ENCODE measurements at regions not wholly inside any gene's neighbourhood (a gene's known extent, or its start where the extent isn't known, plus 50 kb on each side); places are given as distances from the start of the nearest gene placed in this dataset.

- Histone ChIP-seq H3K9ac (ENCODE audit: insufficient read depth in 1 of 2, low read depth in 2 of 2, low read length in 2 of 2) (no peak overlapping the region), H4K20me1 (replicated peaks; ENCODE audit: control insufficient read depth, insufficient read depth, low read length) (no peaks in the 10 kb centered on the region), H3K79me2 (ENCODE audit: control insufficient read depth, insufficient read depth, low read length) (no peaks in the 10 kb centered on the region), H3K4me1 (replicated peaks in 1 of 2; ENCODE audit: control insufficient read depth in 2 of 2, insufficient read depth in 2 of 2, low read length in 2 of 2) (no peaks in the 10 kb centered on the region), H3K27me3 (ENCODE audit: control insufficient read depth in 2 of 2, insufficient read depth in 2 of 2, low read length in 2 of 2) (no peaks in the 10 kb centered on the region), H3K36me3 (ENCODE audit: control insufficient read depth, insufficient read depth, low read length) (no peaks in the 10 kb centered on the region), H3K9me3 (replicated peaks; ENCODE audit: control insufficient read depth, insufficient read depth, low read depth, low read length) (no peaks in the 10 kb centered on the region; the same call in 1 of the 2 replicates), H3K27ac (ENCODE audit: extremely low read depth, low read depth, low read length) (no peak overlapping the region), H3K4me3 (no peak overlapping the region), H3K9me1 (ENCODE audit: control insufficient read depth, insufficient read depth, low read length) (no peaks in the 10 kb centered on the region), H3K4me2 (ENCODE audit: insufficient read depth, low read length) (no peak overlapping the region), H2AFZ (ENCODE audit: low read depth, low read length) (no peak overlapping the region)
- ChIA-PET POLR2A (no interaction called here), CTCF (ENCODE audit: low intra/inter-chr PET ratio) (no interaction called here)
- no peak for FAIRE-seq
- TF ChIP-seq ETS2 (tag; IDR thresholded peaks at IDR 0.05; ENCODE audit: borderline replicate concordance, poor library complexity, severe bottlenecking), result no peak
- no TSS peak for BruUV-seq (replicated peaks)
- WGBS (ENCODE audit: insufficient coverage, low coverage, missing lambda C conversion rate), result 0% methylated on average over 3 of the region's 3 CpGs
- DNase-seq (ENCODE audit: extremely low read depth in 1 of 4, low spot score in 3 of 4), result no peak
- intact Hi-C loops (cut with micrococcal nuclease) (no loop called here), in situ Hi-C loops (cut with MboI) (no loop called here)
- no peak for ATAC-seq
Measured at GRCh38 chr4:130668859-130669258, 1572.9 kb downstream of the C4orf33 start.

GRCh38 chr4:130675266-130675665 lies 1579.3 kb downstream of the C4orf33 start:
- FAIRE-seq, result no peak
- intact Hi-C loops (cut with micrococcal nuclease) (no loop called here), in situ Hi-C loops (cut with MboI) (loop anchor here (25.0 kb wide), 1 partner anchor 1313 kb away; no protein-coding TSS in a partner anchor)
- ChIA-PET POLR2A (no interaction called here), CTCF (ENCODE audit: low intra/inter-chr PET ratio) (no interaction called here)
- no peaks in the 10 kb centered on the region for H4K20me1 ChIP-seq (replicated peaks; ENCODE audit: control insufficient read depth, insufficient read depth, low read length)
- ATAC-seq, result no peak
- no peak for DNase-seq (ENCODE audit: extremely low read depth in 1 of 4, low spot score in 3 of 4)
- no peaks in the 10 kb centered on the region for H3K79me2 ChIP-seq (ENCODE audit: control insufficient read depth, insufficient read depth, low read length)
- H3K9me1 ChIP-seq (ENCODE audit: control insufficient read depth, insufficient read depth, low read length), result no peaks in the 10 kb centered on the region
- no peak overlapping the region for H3K27ac ChIP-seq (ENCODE audit: extremely low read depth, low read depth, low read length)
- H3K4me1 ChIP-seq (replicated peaks in 1 of 2; ENCODE audit: control insufficient read depth in 2 of 2, insufficient read depth in 2 of 2, low read length in 2 of 2), result no peaks in the 10 kb centered on the region
- no peaks in the 10 kb centered on the region for H3K36me3 ChIP-seq (ENCODE audit: control insufficient read depth, insufficient read depth, low read length)
- no peak overlapping the region for H3K9ac ChIP-seq (ENCODE audit: insufficient read depth in 1 of 2, low read depth in 2 of 2, low read length in 2 of 2)
- H3K27me3 ChIP-seq (ENCODE audit: control insufficient read depth in 2 of 2, insufficient read depth in 2 of 2, low read length in 2 of 2), result no peaks in the 10 kb centered on the region
- H3K4me3 ChIP-seq, result no peak overlapping the region
- no peaks in the 10 kb centered on the region for H3K9me3 ChIP-seq (replicated peaks; ENCODE audit: control insufficient read depth, insufficient read depth, low read depth, low read length)
- H3K4me2 ChIP-seq (ENCODE audit: insufficient read depth, low read length), result no peak overlapping the region
- WGBS (ENCODE audit: insufficient coverage, low coverage, missing lambda C conversion rate), result 0% methylated on average over 2 of the region's 2 CpGs
- no peak overlapping the region for H2AFZ ChIP-seq (ENCODE audit: low read depth, low read length)
- no TSS peak for BruUV-seq (replicated peaks)
- TF ChIP-seq ZNF655 (CRISPR knock-in tag; IDR thresholded peaks at IDR 0.05) (no peak), JUN (IDR thresholded peaks at IDR 0.05; ENCODE audit: borderline replicate concordance, low read depth, low read length) (no peak), JUN (CRISPR knock-in tag; IDR thresholded peaks at IDR 0.05; ENCODE audit: borderline replicate concordance) (no peak), JUND (IDR thresholded peaks at IDR 0.05; ENCODE audit: borderline replicate concordance, low read depth, low read length) (no peak), JUND (tag; IDR thresholded peaks at IDR 0.05; ENCODE audit: borderline replicate concordance, low read depth, low read length) (no peak), ZNF57 (CRISPR knock-in tag; IDR thresholded peaks at IDR 0.05) (no peak), ATF3 (IDR thresholded peaks at IDR 0.05) (no peak), ATF3 (CRISPR knock-in tag; conservative IDR thresholded peaks at IDR 0.05) (no peak), CBFA2T3 (IDR thresholded peaks at IDR 0.05) (no peak), RAD21 (CRISPR knock-in tag; conservative IDR thresholded peaks at IDR 0.05 in 1 of 2, IDR thresholded peaks at IDR 0.05 in 1 of 2) (no peak), HIVEP1 (CRISPR knock-in tag; IDR thresholded peaks at IDR 0.05) (no peak), MTF1 (CRISPR knock-in tag; IDR thresholded peaks at IDR 0.05; ENCODE audit: borderline replicate concordance) (no peak), GATAD2B (IDR thresholded peaks at IDR 0.05; ENCODE audit: borderline replicate concordance) (no peak), ZNF134 (CRISPR knock-in tag; conservative IDR thresholded peaks at IDR 0.05) (no peak), NR2C2 (CRISPR knock-in tag; IDR thresholded peaks at IDR 0.05) (no peak), NR2C2 (tag; IDR thresholded peaks at IDR 0.05) (no peak)
